Keratinocyte (primary cell): ENCODE measurements at regions not wholly inside any gene's neighbourhood (a gene's known extent, or its start where the extent isn't known, plus 50 kb on each side); places are given as distances from the start of the nearest gene placed in this dataset.

Experiments
- EZH2 ChIP-seq: IDR thresholded peaks from one replicate; pipeline ENCODE4 v1.6.1; 2012; ENCODE audit warnings: inconsistent platforms, mild to moderate bottlenecking, low read length, moderate library complexity
- TF ChIP-seq, protein P1 (sequence below), 3 experiments: IDR thresholded peaks in 1 of 3; conservative IDR thresholded peaks in 1 of 3; optimal IDR thresholded peaks in 1 of 3; 2 replicates in 2 of 3; 3 replicates in 1 of 3; pipeline versions ENCODE3 to v1.5.1; 2011; ENCODE audit warnings: low read length in 3 of 3, mild to moderate bottlenecking in 3 of 3, moderate library complexity in 2 of 3, control low read depth in 1 of 3, inconsistent platforms in 1 of 3; ENCODE audit not compliant: insufficient read depth in 2 of 3; ENCODE audit errors: extremely low read depth in 1 of 3

DNA sequence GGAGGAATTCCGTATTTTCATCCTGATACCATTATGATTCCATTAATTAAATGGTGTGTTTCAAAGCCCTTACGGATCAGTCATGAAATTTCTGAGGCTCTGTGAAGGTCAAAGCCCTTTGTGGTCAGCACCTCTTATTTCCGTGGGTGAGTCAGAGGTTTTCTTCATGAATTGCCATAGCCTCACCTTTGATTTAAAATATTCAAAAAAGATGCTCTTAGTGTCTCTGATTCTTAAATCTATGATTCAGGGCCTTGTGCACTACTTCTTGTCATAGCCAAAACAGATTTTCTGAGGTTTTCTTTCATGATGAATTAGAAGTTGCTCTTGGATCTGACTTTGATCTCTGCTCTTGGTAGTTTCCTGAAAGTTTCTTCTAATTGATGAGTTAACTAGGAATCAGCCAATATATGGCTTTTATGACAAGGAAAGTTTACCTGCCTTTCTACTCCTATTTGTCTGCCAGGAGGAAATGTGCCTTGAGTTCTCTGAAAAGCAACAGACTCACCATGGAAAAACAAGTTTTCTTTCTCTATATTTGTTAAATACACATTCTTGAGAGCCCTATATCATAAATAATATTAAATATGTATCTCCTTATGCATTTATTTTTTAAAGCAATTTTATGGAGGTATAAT lies 613.0 kb downstream of the UTRN start:
- TF ChIP-seq, protein P1, sequence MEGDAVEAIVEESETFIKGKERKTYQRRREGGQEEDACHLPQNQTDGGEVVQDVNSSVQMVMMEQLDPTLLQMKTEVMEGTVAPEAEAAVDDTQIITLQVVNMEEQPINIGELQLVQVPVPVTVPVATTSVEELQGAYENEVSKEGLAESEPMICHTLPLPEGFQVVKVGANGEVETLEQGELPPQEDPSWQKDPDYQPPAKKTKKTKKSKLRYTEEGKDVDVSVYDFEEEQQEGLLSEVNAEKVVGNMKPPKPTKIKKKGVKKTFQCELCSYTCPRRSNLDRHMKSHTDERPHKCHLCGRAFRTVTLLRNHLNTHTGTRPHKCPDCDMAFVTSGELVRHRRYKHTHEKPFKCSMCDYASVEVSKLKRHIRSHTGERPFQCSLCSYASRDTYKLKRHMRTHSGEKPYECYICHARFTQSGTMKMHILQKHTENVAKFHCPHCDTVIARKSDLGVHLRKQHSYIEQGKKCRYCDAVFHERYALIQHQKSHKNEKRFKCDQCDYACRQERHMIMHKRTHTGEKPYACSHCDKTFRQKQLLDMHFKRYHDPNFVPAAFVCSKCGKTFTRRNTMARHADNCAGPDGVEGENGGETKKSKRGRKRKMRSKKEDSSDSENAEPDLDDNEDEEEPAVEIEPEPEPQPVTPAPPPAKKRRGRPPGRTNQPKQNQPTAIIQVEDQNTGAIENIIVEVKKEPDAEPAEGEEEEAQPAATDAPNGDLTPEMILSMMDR (optimal IDR thresholded peaks at IDR 0.05 in 1 of 3, IDR thresholded peaks at IDR 0.05 in 1 of 3, conservative IDR thresholded peaks at IDR 0.05 in 1 of 3; ENCODE audit: extremely low read depth in 1 of 3, insufficient read depth in 2 of 3, low read length in 3 of 3) = no peak
- no peak for TF ChIP-seq EZH2
